A549 (cell line): ENCODE measurements at regions not wholly inside any gene's neighbourhood (a gene's known extent, or its start where the extent isn't known, plus 50 kb on each side); places are given as distances from the start of the nearest gene placed in this dataset.

Experiments
- ATAC-seq, 2 experiments: fragments of 200-7000 bp in 1 of 2; fragments of >200 bp in 1 of 2; cut with Nextera tagmentation in 1 of 2; cut with Tn5 transposase in 1 of 2; 3 replicates each; pipeline versions ENCODE4 v1.8.0 to v1.9.1; 2018 to 2020; ENCODE audit warnings: mild to moderate bottlenecking in 1 of 2, moderate library complexity in 1 of 2
- CTCF ChIA-PET: fragments of 300-600 bp; sonication (Branson Sonifier 250); formaldehyde crosslinking; extraction: SDS; loops from one replicate; lab custom pipeline; 2021; ENCODE audit warnings: antibody characterized with exemption, inconsistent platforms; lab: Yijun Ruan, JAX
- POLR2A ChIA-PET: fragments of 350-600 bp; formaldehyde crosslinking; extraction: SDS; loops from one replicate; lab custom pipeline; 2021; ENCODE audit warnings: antibody characterized with exemption, inconsistent platforms; lab: Yijun Ruan, JAX
- DNase-seq, 2 experiments: peaks; one replicate each; pipeline versions ENCODE4 v3.0.0 to v3.0.0-alpha.2; 2011 to 2016; ENCODE audit warnings: low read depth in 1 of 2, low spot score in 1 of 2
- FAIRE-seq: peaks from 2 replicates; lab custom pipeline; 2011; peaks lifted over from hg19 to GRCh38; lab: Jason Lieb, UNC
- H3K27ac ChIP-seq, 2 experiments: fragments of >200 bp; sonication (Bioruptor Twin); formaldehyde crosslinking; 3 replicates each; pipeline ENCODE4 v1.5.1; 2016 to 2017
- H3K4me1 ChIP-seq: fragments of >200 bp; sonication (Bioruptor Twin); formaldehyde crosslinking; 3 replicates; pipeline ENCODE4 v1.6.1; 2016
- H3K4me2 ChIP-seq: fragments of >200 bp; sonication (Bioruptor Twin); formaldehyde crosslinking; 3 replicates; pipeline ENCODE4 v1.6.1; 2016
- H3K4me3 ChIP-seq: fragments of >200 bp; sonication (Bioruptor Twin); formaldehyde crosslinking; 3 replicates; pipeline ENCODE4 v1.5.1; 2016
- H3K9me3 ChIP-seq: fragments of >200 bp; sonication (Bioruptor Twin); formaldehyde crosslinking; 3 replicates; pipeline ENCODE4 v1.6.1; 2016
- ATOH8 ChIP-seq: fragments of 250-450 bp; sonication (Bioruptor Pico); IDR thresholded peaks from 2 replicates; pipeline ENCODE4 v1.5.0; 2020; ENCODE audit warnings: low read depth, mild to moderate bottlenecking, moderate library complexity
- CBX8 ChIP-seq: fragments of 200-600 bp; sonication (generic); IDR thresholded peaks from 2 replicates; pipeline ENCODE4 v1.6.1; 2016
- CEBPB ChIP-seq, 2 experiments: fragments of >200 bp in 1 of 2; sonication (Bioruptor Twin) in 1 of 2; formaldehyde crosslinking in 1 of 2; IDR thresholded peaks; 2 replicates each; pipeline ENCODE4 v1.6.1; 2012 to 2016
- CHD4 ChIP-seq: fragments of 200-600 bp; sonication (generic); IDR thresholded peaks from 2 replicates; pipeline ENCODE4 v1.6.1; 2016; ENCODE audit warnings: antibody characterized with exemption, mild to moderate bottlenecking, borderline replicate concordance
- E2F6 ChIP-seq: IDR thresholded peaks from 2 replicates; pipeline ENCODE4 v1.6.1; 2012; ENCODE audit warnings: low read depth, borderline replicate concordance
- ELK1 ChIP-seq: fragments of 150-350 bp; IDR thresholded peaks from 2 replicates; pipeline ENCODE4 v1.6.1; 2014; ENCODE audit warnings: low read depth, mild to moderate bottlenecking, low read length
- FOSB ChIP-seq: fragments of 250-450 bp; sonication (Bioruptor Pico); IDR thresholded peaks from 2 replicates; pipeline ENCODE4 v1.5.0; 2020; ENCODE audit warnings: mild to moderate bottlenecking, moderate library complexity
- HDAC2 ChIP-seq: fragments of 200-600 bp; sonication (generic); IDR thresholded peaks from 2 replicates; pipeline ENCODE4 v1.6.1; 2016
- HES2 ChIP-seq: fragments of >200 bp; sonication (Bioruptor Twin); formaldehyde crosslinking; IDR thresholded peaks from 2 replicates; pipeline ENCODE4 v1.6.1; 2016
- HEYL ChIP-seq: fragments of 250-450 bp; sonication (Bioruptor Pico); IDR thresholded peaks from 2 replicates; pipeline ENCODE4 v1.8.0; 2021; ENCODE audit warnings: mild to moderate bottlenecking, moderate library complexity
- HMGXB4 ChIP-seq: fragments of 250-450 bp; sonication (Bioruptor Pico); IDR thresholded peaks from 2 replicates; pipeline ENCODE4 v1.5.0; 2021; ENCODE audit warnings: mild to moderate bottlenecking, moderate library complexity, borderline replicate concordance
- JUN ChIP-seq, 2 experiments: fragments of >200 bp; sonication (Bioruptor Twin); formaldehyde crosslinking; IDR thresholded peaks; 2 replicates in 1 of 2; 3 replicates in 1 of 2; pipeline ENCODE4 v1.6.1; 2016 to 2017
- MAFK ChIP-seq: fragments of 450-650 bp; IDR thresholded peaks from 2 replicates; pipeline ENCODE4 v1.6.1; 2014; ENCODE audit not compliant: partially characterized antibody
- NPAS2 ChIP-seq: fragments of 250-450 bp; sonication (Bioruptor Pico); IDR thresholded peaks from 2 replicates; pipeline ENCODE4 v1.8.0; 2022; ENCODE audit warnings: mild to moderate bottlenecking, moderate library complexity, borderline replicate concordance
- RAD21 ChIP-seq, 2 experiments: fragments of >200 bp in 1 of 2; sonication (Bioruptor Twin) in 1 of 2; formaldehyde crosslinking in 1 of 2; IDR thresholded peaks in 1 of 2; conservative IDR thresholded peaks in 1 of 2; 2 replicates in 1 of 2; 3 replicates in 1 of 2; pipeline ENCODE4 v1.6.1; 2012 to 2018; ENCODE audit warnings: inconsistent platforms in 1 of 2
- RARB ChIP-seq: fragments of 250-450 bp; sonication (Bioruptor Pico); IDR thresholded peaks from 2 replicates; pipeline ENCODE4 v1.8.0; 2021; ENCODE audit warnings: mild to moderate bottlenecking, moderate library complexity
- RFX5 ChIP-seq: fragments of 450-650 bp; IDR thresholded peaks from 2 replicates; pipeline ENCODE4 v1.7.1; 2014; ENCODE audit warnings: antibody characterized with exemption, mild to moderate bottlenecking, moderate library complexity
- RNF2 ChIP-seq: fragments of 200-600 bp; sonication (generic); IDR thresholded peaks from 2 replicates; pipeline ENCODE4 v1.6.1; 2016; ENCODE audit warnings: low read depth, mild to moderate bottlenecking, antibody characterized with exemption, moderate library complexity, borderline replicate concordance
- SREBF2 ChIP-seq: fragments of 450-650 bp; IDR thresholded peaks from 2 replicates; pipeline ENCODE4 v1.6.1; 2014; ENCODE audit warnings: mild to moderate bottlenecking, moderate library complexity
- ZC3H11A ChIP-seq: fragments of 450-650 bp; IDR thresholded peaks from 2 replicates; pipeline ENCODE4 v1.6.1; 2014; ENCODE audit warnings: antibody characterized with exemption, mild to moderate bottlenecking
- WGBS: methylation state at CpG from one replicate; pipeline ENCODE4 v1.1.6; 2017; ENCODE audit errors: missing lambda C conversion rate; 5-methylcytosine and 5-hydroxymethylcytosine counted together

GRCh38 chr4:145230726-145231125 is 50.3 kb upstream of the OTUD4 start:
- POLR2A ChIA-PET = no interaction called here
- H3K4me2 ChIP-seq = no peak overlapping the region
- no peaks in the 10 kb centered on the region for H3K4me1 ChIP-seq
- no peak overlapping the region for H3K27ac ChIP-seq
- H3K4me3 ChIP-seq = no peak overlapping the region
- TF ChIP-seq CEBPB (IDR thresholded peaks at IDR 0.05) (no peak), MAFK (no peak), JUN (IDR thresholded peaks at IDR 0.05) (no peak), RNF2 (no peak), HDAC2 (no peak), ZC3H11A (no peak), HMGXB4 (CRISPR knock-in tag) (no peak), SREBF2 (no peak), FOSB (CRISPR knock-in tag) (no peak), CBX8 (no peak), HES2 (no peak), ELK1 (no peak), HEYL (CRISPR knock-in tag) (no peak), RARB (CRISPR knock-in tag) (no peak), RAD21 (conservative IDR thresholded peaks at IDR 0.05 in 1 of 2, IDR thresholded peaks at IDR 0.05 in 1 of 2) (no peak), RFX5 (no peak), CHD4 (no peak), NPAS2 (CRISPR knock-in tag) (no peak), ATOH8 (CRISPR knock-in tag) (no peak), E2F6 (no peak)
- TF ChIP-seq, all 56 proteins: peak for 0
- DNase-seq = no peak
- no peak for FAIRE-seq
- no peak for ATAC-seq
- no peaks in the 10 kb centered on the region for H3K9me3 ChIP-seq
- CTCF ChIA-PET = interaction anchor here (1.4 to 2.8 kb wide), 3 partner anchors 14 to 387 kb away, joined by 4 to 12 read pairs (median 11); no protein-coding TSS in a partner anchor
- WGBS = 57% methylated on average over 2 of the region's 2 CpGs
